IMR-90 (cell line): ENCODE measurements at regions not wholly inside any gene's neighbourhood (a gene's known extent, or its start where the extent isn't known, plus 50 kb on each side); places are given as distances from the start of the nearest gene placed in this dataset.

Source experiments
- ATAC-seq: fragments of 200-7000 bp; cut with Tn5 transposase; 2 replicates; pipeline ENCODE4 v1.9.1; 2020; ENCODE audit warnings: low read depth, mild to moderate bottlenecking, moderate library complexity
- BruUV-seq: library from RNA; stranded (reverse); fragments of 400-500 nt; replicated peaks from 2 replicates; lab custom pipeline; 2021; lab: Mats Ljungman, UMichigan
- CTCF ChIA-PET: fragments of 300-600 bp; formaldehyde crosslinking; extraction: SDS; loops from one replicate; lab custom pipeline; 2021; ENCODE audit warnings: antibody characterized with exemption; lab: Yijun Ruan, JAX
- POLR2A ChIA-PET: fragments of 300-600 bp; sonication (Branson Sonifier 250); formaldehyde crosslinking; loops from one replicate; lab custom pipeline; 2022; ENCODE audit warnings: antibody characterized with exemption; ENCODE audit not compliant: unreplicated experiment; lab: Charles Lee
- DNase-seq: peaks from one replicate; pipeline ENCODE4 v3.0.0; 2013
- H2AFZ ChIP-seq: replicated peaks from 2 replicates; pipeline ENCODE3; 2013; ENCODE audit warnings: low read length, mild to moderate bottlenecking; ENCODE audit not compliant: poor library complexity
- H2AK5ac ChIP-seq: 2 replicates; pipeline ENCODE4 v1.6.1; 2013; ENCODE audit warnings: low read depth, low read length, inconsistent platforms
- H2AK9ac ChIP-seq: replicated peaks from 2 replicates; pipeline ENCODE3; 2013; ENCODE audit warnings: mild to moderate bottlenecking, low read depth, low read length, moderate library complexity; ENCODE audit not compliant: poor library complexity
- H2BK120ac ChIP-seq: 2 replicates; pipeline ENCODE4 v1.6.1; 2013; ENCODE audit warnings: low read depth, low read length, inconsistent platforms
- H2BK15ac ChIP-seq: 3 replicates; pipeline ENCODE4 v1.6.1; 2013; ENCODE audit warnings: low read depth, low read length, inconsistent platforms
- H2BK20ac ChIP-seq: 2 replicates; pipeline ENCODE4 v1.6.1; 2013; ENCODE audit warnings: low read depth, mild to moderate bottlenecking, inconsistent platforms, low read length, moderate library complexity
- H2BK5ac ChIP-seq: 2 replicates; pipeline ENCODE4 v1.6.1; 2013; ENCODE audit warnings: mild to moderate bottlenecking, low read depth, low read length, inconsistent platforms; ENCODE audit not compliant: poor library complexity, severe bottlenecking
- H3K14ac ChIP-seq: replicated peaks from 2 replicates; pipeline ENCODE4 v1.6.1; 2013; ENCODE audit warnings: low read depth, low read length, inconsistent platforms
- H3K18ac ChIP-seq: 2 replicates; pipeline ENCODE4 v1.6.1; 2013; ENCODE audit warnings: low read depth, low read length, control low read depth
- H3K23ac ChIP-seq: 2 replicates; pipeline ENCODE4 v1.6.1; 2013; ENCODE audit warnings: low read depth, low read length, inconsistent platforms
- H3K27ac ChIP-seq: 2 replicates; pipeline ENCODE4 v1.5.1; 2013; ENCODE audit warnings: mild to moderate bottlenecking, control low read depth, low read length; ENCODE audit not compliant: insufficient read depth
- H3K27me3 ChIP-seq: 2 replicates; pipeline ENCODE4 v1.6.1; 2013; ENCODE audit warnings: low read length; ENCODE audit not compliant: control insufficient read depth, insufficient read depth
- H3K36me3 ChIP-seq: 2 replicates; pipeline ENCODE4 v1.6.1; 2013; ENCODE audit warnings: low read length, mixed read lengths; ENCODE audit not compliant: control insufficient read depth, insufficient read depth
- H3K4ac ChIP-seq: 2 replicates; pipeline ENCODE4 v1.6.1; 2013; ENCODE audit warnings: low read depth, low read length, inconsistent platforms
- H3K4me1 ChIP-seq: 2 replicates; pipeline ENCODE4 v1.6.1; 2013; ENCODE audit warnings: low read length, mixed read lengths; ENCODE audit not compliant: control insufficient read depth, insufficient read depth
- H3K4me2 ChIP-seq: 2 replicates; pipeline ENCODE4 v1.6.1; 2013; ENCODE audit warnings: low read depth, mild to moderate bottlenecking, control low read depth, low read length, moderate library complexity
- H3K4me3 ChIP-seq: 2 replicates; pipeline ENCODE4 v1.5.1; 2013; ENCODE audit warnings: low read depth, mild to moderate bottlenecking, control low read depth, low read length, moderate library complexity; ENCODE audit not compliant: insufficient read depth
- H3K56ac ChIP-seq: 2 replicates; pipeline ENCODE4 v1.6.1; 2013; ENCODE audit warnings: low read length, inconsistent platforms; ENCODE audit not compliant: insufficient read depth; ENCODE audit errors: extremely low read depth
- H3K79me1 ChIP-seq, 2 experiments: 2 replicates each; pipeline ENCODE4 v1.6.1; 2013; ENCODE audit warnings: low read length in 2 of 2, inconsistent platforms in 1 of 2, low read depth in 1 of 2
- H3K9ac ChIP-seq: 2 replicates; pipeline ENCODE4 v1.6.1; 2013; ENCODE audit warnings: low read depth, low read length, control low read depth
- H3K9me1 ChIP-seq: 2 replicates; pipeline ENCODE4 v1.6.1; 2013; ENCODE audit warnings: low read length, inconsistent platforms; ENCODE audit not compliant: insufficient read depth
- H3K9me3 ChIP-seq: 2 replicates; pipeline ENCODE4 v1.6.1; 2013; ENCODE audit warnings: low read length; ENCODE audit not compliant: control insufficient read depth, insufficient read depth
- H4K20me1 ChIP-seq: 2 replicates; pipeline ENCODE4 v1.6.1; 2013; ENCODE audit warnings: low read length, inconsistent platforms; ENCODE audit not compliant: insufficient read depth
- H4K5ac ChIP-seq: 2 replicates; pipeline ENCODE4 v1.6.1; 2013; ENCODE audit warnings: mild to moderate bottlenecking, low read depth, low read length, control low read depth
- H4K8ac ChIP-seq, 2 experiments: 2 replicates each; pipeline ENCODE4 v1.6.1; 2013; ENCODE audit warnings: low read depth in 2 of 2, low read length in 2 of 2, control low read depth in 1 of 2, inconsistent platforms in 1 of 2
- H4K91ac ChIP-seq: 2 replicates; pipeline ENCODE4 v1.6.1; 2013; ENCODE audit warnings: low read depth, low read length, inconsistent platforms; ENCODE audit not compliant: insufficient read depth
- BHLHE40 ChIP-seq: fragments of 150-350 bp; IDR thresholded peaks from 2 replicates; pipeline ENCODE4 v1.6.1; 2016; ENCODE audit warnings: mild to moderate bottlenecking, low read depth, low read length
- CEBPB ChIP-seq: IDR thresholded peaks from 2 replicates; pipeline ENCODE4 v1.6.1; 2012; ENCODE audit warnings: low read depth, low read length, improper control_type of control experiment
- CHD1 ChIP-seq: IDR thresholded peaks from 2 replicates; pipeline ENCODE4 v1.6.1; 2012; ENCODE audit warnings: low read depth, low read length, improper control_type of control experiment
- CTCF ChIP-seq: conservative IDR thresholded peaks from 2 replicates; pipeline ENCODE4 v1.5.1; 2012; ENCODE audit warnings: mild to moderate bottlenecking, low read depth, low read length, improper control_type of control experiment
- ELK1 ChIP-seq: fragments of 150-350 bp; IDR thresholded peaks from 2 replicates; pipeline ENCODE4 v1.6.1; 2016; ENCODE audit warnings: low read depth, mild to moderate bottlenecking, low read length, moderate library complexity, borderline replicate concordance
- FOS ChIP-seq: fragments of 150-350 bp; IDR thresholded peaks from 2 replicates; pipeline ENCODE4 v1.6.1; 2016; ENCODE audit warnings: low read depth, low read length
- MAFK ChIP-seq: IDR thresholded peaks from 2 replicates; pipeline ENCODE4 v1.6.1; 2012; ENCODE audit warnings: low read depth, low read length, improper control_type of control experiment
- MAZ ChIP-seq: IDR thresholded peaks from 2 replicates; pipeline ENCODE4 v1.6.1; 2012; ENCODE audit warnings: low read depth, mild to moderate bottlenecking, low read length, improper control_type of control experiment, moderate library complexity, borderline replicate concordance
- MXI1 ChIP-seq: IDR thresholded peaks from 2 replicates; pipeline ENCODE4 v1.6.1; 2012; ENCODE audit warnings: low read depth, mild to moderate bottlenecking, low read length, moderate library complexity, borderline replicate concordance
- NFE2L2 ChIP-seq: fragments of 150-350 bp; IDR thresholded peaks from 2 replicates; pipeline ENCODE4 v1.6.1; 2016; ENCODE audit warnings: low read depth, mild to moderate bottlenecking, low read length
- POLR2A ChIP-seq: IDR thresholded peaks from 2 replicates; pipeline ENCODE4 v1.6.1; 2012; ENCODE audit warnings: mild to moderate bottlenecking, low read depth, low read length
- RAD21 ChIP-seq: IDR thresholded peaks from 2 replicates; pipeline ENCODE4 v1.6.1; 2012; ENCODE audit warnings: low read length, improper control_type of control experiment
- RCOR1 ChIP-seq: IDR thresholded peaks from 2 replicates; pipeline ENCODE4 v1.6.1; 2012; ENCODE audit warnings: mild to moderate bottlenecking, low read length, improper control_type of control experiment; ENCODE audit not compliant: insufficient replicate concordance
- RFX5 ChIP-seq: IDR thresholded peaks from 2 replicates; pipeline ENCODE4 v1.8.0; 2012; ENCODE audit warnings: low read depth, mild to moderate bottlenecking, low read length, moderate library complexity
- SMC3 ChIP-seq: fragments of 150-350 bp; IDR thresholded peaks from 2 replicates; pipeline ENCODE4 v1.6.1; 2016; ENCODE audit warnings: low read depth, mild to moderate bottlenecking, antibody characterized with exemption, low read length, moderate library complexity
- USF2 ChIP-seq: fragments of 150-350 bp; IDR thresholded peaks from 2 replicates; pipeline ENCODE4 v1.6.1; 2017; ENCODE audit warnings: mild to moderate bottlenecking, antibody characterized with exemption, low read length, low read depth
- WGBS, 2 experiments: methylation state at CpG; one replicate each; pipeline versions ENCODE4 v1.1.5 to v1.1.7; 2013; ENCODE audit warnings: missing lambda C conversion rate in 2 of 2; ENCODE audit not compliant: insufficient read length in 1 of 2; ENCODE audit errors: extremely low coverage in 2 of 2; 5-methylcytosine and 5-hydroxymethylcytosine counted together
- dilution Hi-C: fragments of 300-500 bp; cut with HindIII; formaldehyde crosslinking; loops from one replicate; pipeline ENCODE4 v1.14.3; 2018; ENCODE audit warnings: low sequenced_read_pairs; ENCODE audit not compliant: unreplicated experiment
- in situ Hi-C: fragments of 300-500 bp; cut with MboI; formaldehyde crosslinking; loops from 3 replicates; pipeline ENCODE4 v1.14.3; 2019; ENCODE audit warnings: low sequenced_read_pairs, inconsistent platforms, mixed read lengths
- intact Hi-C: fragments of 100-400 bp; cut with micrococcal nuclease; formaldehyde crosslinking; loops from 2 replicates; pipeline ENCODE4 v1.10.0; 2022

GRCh38 chr5:147049764-147050163, 171.2 kb upstream of the PPP2R2B start:
- Histone ChIP-seq H3K23ac (no peak overlapping the region), H3K14ac (no peak overlapping the region), H3K27me3 (no peaks in the 10 kb centered on the region), H3K4me1 (no peaks in the 10 kb centered on the region), H2BK120ac (no peak overlapping the region), H2AFZ (no peak overlapping the region), H3K9me3 (no peaks in the 10 kb centered on the region), H3K9me1 (no peaks in the 10 kb centered on the region), H3K4me3 (no peak overlapping the region), H4K8ac (no peak overlapping the region), H4K91ac (no peak overlapping the region), H2BK5ac (no peak overlapping the region), H3K18ac (no peak overlapping the region), H2BK15ac (no peak overlapping the region), H3K4me2 (no peak overlapping the region), H3K36me3 (no peaks in the 10 kb centered on the region), H3K56ac (no peak overlapping the region), H4K5ac (no peak overlapping the region), H3K4ac (no peak overlapping the region), H4K20me1 (no peaks in the 10 kb centered on the region), H2AK9ac (no peak overlapping the region), H2AK5ac (no peak overlapping the region), H3K9ac (no peak overlapping the region), H3K27ac (no peak overlapping the region), H3K79me1 (no peaks in the 10 kb centered on the region), H2BK20ac (no peak overlapping the region)
- CTCF ChIA-PET: no interaction called here
- 40% methylated on average over 2 of the region's 2 CpGs; no CpG with 5 or more reads in 1 of the 2 experiments for WGBS, 2 experiments
- no peak for TF ChIP-seq MAFK
- TF ChIP-seq BHLHE40: no peak
- TF ChIP-seq CTCF: no peak
- TF ChIP-seq NFE2L2: no peak
- TF ChIP-seq USF2: no peak
- TF ChIP-seq FOS: no peak
- TF ChIP-seq RFX5: no peak
- TF ChIP-seq CHD1: no peak
- no peak for TF ChIP-seq RAD21
- no peak for TF ChIP-seq CEBPB
- no peak for TF ChIP-seq POLR2A
- no peak for TF ChIP-seq ELK1
- no peak for TF ChIP-seq MAZ
- no peak for TF ChIP-seq MXI1
- TF ChIP-seq SMC3: no peak
- no peak for TF ChIP-seq RCOR1
- DNase-seq (no peak), ATAC-seq (no peak)
- BruUV-seq: no TSS peak
- intact Hi-C loops: no loop called here
- POLR2A ChIA-PET: no interaction called here
- in situ Hi-C loops: no loop called here
- dilution Hi-C loops: no loop called here
